Astrocyte (in vitro differentiated cells and primary cell): ENCODE measurements at regions not wholly inside any gene's neighbourhood (a gene's known extent, or its start where the extent isn't known, plus 50 kb on each side); places are given as distances from the start of the nearest gene placed in this dataset.

ENCODE experiments used
- DNase-seq: peaks from one replicate; pipeline ENCODE4 v3.0.0-alpha.2; 2010; ENCODE audit warnings: low read depth
- FAIRE-seq: peaks from 2 replicates; lab custom pipeline; 2011; peaks lifted over from hg19 to GRCh38; lab: Jason Lieb, UNC
- H2AFZ ChIP-seq: 2 replicates; pipeline ENCODE4 v1.6.0; 2012; ENCODE audit warnings: low read depth, low read length, inconsistent platforms
- H3K27ac ChIP-seq: 2 replicates; pipeline ENCODE4 v1.5.1; 2011; ENCODE audit warnings: low read depth, low read length, inconsistent platforms
- H3K27me3 ChIP-seq: 2 replicates; pipeline ENCODE4 v1.6.0; 2011; ENCODE audit warnings: low read length, inconsistent platforms; ENCODE audit not compliant: insufficient read depth
- H3K36me3 ChIP-seq: 2 replicates; pipeline ENCODE4 v1.5.1; 2011; ENCODE audit warnings: low read length, inconsistent platforms; ENCODE audit not compliant: insufficient read depth
- H3K4me1 ChIP-seq: 2 replicates; pipeline ENCODE4 v1.5.1; 2011; ENCODE audit warnings: low read length, inconsistent platforms; ENCODE audit not compliant: insufficient read depth
- H3K4me2 ChIP-seq: 2 replicates; pipeline ENCODE4 v1.6.0; 2012; ENCODE audit warnings: low read length, inconsistent platforms
- H3K4me3 ChIP-seq: 2 replicates; pipeline ENCODE4 v1.5.1; 2011; ENCODE audit warnings: low read depth, mild to moderate bottlenecking, low read length, inconsistent platforms; ENCODE audit not compliant: insufficient read depth
- H3K79me2 ChIP-seq: 2 replicates; pipeline ENCODE4 v1.6.0; 2012; ENCODE audit warnings: mild to moderate bottlenecking, low read length, inconsistent platforms; ENCODE audit not compliant: insufficient read depth
- H3K9ac ChIP-seq: 2 replicates; pipeline ENCODE4 v1.6.0; 2012; ENCODE audit warnings: mild to moderate bottlenecking, low read length, inconsistent platforms
- H3K9me3 ChIP-seq: 2 replicates; pipeline ENCODE4 v1.5.1; 2012; ENCODE audit warnings: low read depth, mild to moderate bottlenecking, low read length, inconsistent platforms; ENCODE audit not compliant: insufficient read depth
- H4K20me1 ChIP-seq: 2 replicates; pipeline ENCODE4 v1.6.0; 2012; ENCODE audit warnings: low read length, inconsistent platforms; ENCODE audit not compliant: insufficient read depth
- H3K27ac Mint-ChIP-seq: one replicate; pipeline ENCODE4 v1.8.0; 2021; ENCODE audit warnings: mild to moderate bottlenecking, mixed read lengths; ENCODE audit not compliant: unreplicated experiment
- H3K27me3 Mint-ChIP-seq: one replicate; pipeline ENCODE4 v1.8.0; 2021; ENCODE audit warnings: low read depth, mixed read lengths; ENCODE audit not compliant: unreplicated experiment
- H3K36me3 Mint-ChIP-seq: one replicate; pipeline ENCODE4 v1.8.0; 2021; ENCODE audit warnings: low read depth, mixed read lengths; ENCODE audit not compliant: unreplicated experiment
- H3K4me1 Mint-ChIP-seq: one replicate; pipeline ENCODE4 v1.8.0; 2021; ENCODE audit warnings: low read depth, mixed read lengths; ENCODE audit not compliant: unreplicated experiment
- H3K4me3 Mint-ChIP-seq: one replicate; pipeline ENCODE4 v1.8.0; 2021; ENCODE audit warnings: mild to moderate bottlenecking, moderate library complexity, mixed read lengths; ENCODE audit not compliant: unreplicated experiment
- H3K9me3 Mint-ChIP-seq: one replicate; pipeline ENCODE4 v1.8.0; 2021; ENCODE audit warnings: mild to moderate bottlenecking, mixed read lengths; ENCODE audit not compliant: unreplicated experiment
- CTCF ChIP-seq: IDR thresholded peaks from 2 replicates; pipeline ENCODE4 v1.5.1; 2011; ENCODE audit warnings: low read depth, mild to moderate bottlenecking, inconsistent platforms, low read length, moderate library complexity; ENCODE audit not compliant: insufficient read depth
- EZH2 ChIP-seq: IDR thresholded peaks from 2 replicates; pipeline ENCODE4 v1.6.1; 2012; ENCODE audit warnings: mild to moderate bottlenecking, low read length, inconsistent platforms; ENCODE audit not compliant: insufficient read depth

GRCh38 chr18:73748731-73749130, 398.9 kb downstream of the FBXO15 start:
- Mint-ChIP-seq H3K27ac (no peak overlapping the region), H3K36me3 (peaks cover 2% of the 10 kb centered on the region), H3K4me3 (no peak overlapping the region), H3K4me1 (peaks cover 5% of the 10 kb centered on the region), H3K9me3 (peaks cover under 1% of the 10 kb centered on the region), H3K27me3 (no peaks in the 10 kb centered on the region)
- Histone ChIP-seq H3K4me2 (no peak overlapping the region), H2AFZ (no peak overlapping the region), H3K79me2 (no peaks in the 10 kb centered on the region), H3K9me3 (no peaks in the 10 kb centered on the region), H3K27ac (no peak overlapping the region), H3K36me3 (no peaks in the 10 kb centered on the region), H3K4me1 (peaks cover 6% of the 10 kb centered on the region), H4K20me1 (no peaks in the 10 kb centered on the region), H3K4me3 (no peak overlapping the region), H3K27me3 (no peaks in the 10 kb centered on the region), H3K9ac (no peak overlapping the region)
- no peak for FAIRE-seq
- DNase-seq: no peak
- TF ChIP-seq EZH2 (no peak), CTCF (no peak)

- no peaks in the 10 kb centered on the region for H3K27me3 Mint-ChIP-seq
- H3K79me2 ChIP-seq: no peaks in the 10 kb centered on the region
- no peak overlapping the region for H3K4me2 ChIP-seq
- no peaks in the 10 kb centered on the region for H3K27me3 ChIP-seq
- H3K4me3 ChIP-seq: no peak overlapping the region
- no peak for DNase-seq
- H3K36me3 Mint-ChIP-seq: peaks cover 2% of the 10 kb centered on the region
- no peak overlapping the region for H3K27ac ChIP-seq
- no peak overlapping the region for H3K27ac Mint-ChIP-seq
- peaks cover 17% of the 10 kb centered on the region for H3K4me1 ChIP-seq
- peaks cover 2% of the 10 kb centered on the region for H3K9me3 Mint-ChIP-seq
- H3K4me1 Mint-ChIP-seq: peaks cover 6% of the 10 kb centered on the region
- no peaks in the 10 kb centered on the region for H4K20me1 ChIP-seq
- no peak overlapping the region for H3K9ac ChIP-seq
- H3K4me3 Mint-ChIP-seq: no peak overlapping the region
- no peaks in the 10 kb centered on the region for H3K9me3 ChIP-seq
- TF ChIP-seq EZH2 (no peak), CTCF (no peak)
- no peaks in the 10 kb centered on the region for H3K36me3 ChIP-seq
- H2AFZ ChIP-seq: no peak overlapping the region
- no peak for FAIRE-seq
Observed at GRCh38 chr18:73746101-73746500, 401.5 kb downstream of the FBXO15 start.

GRCh38 chr18:73742957-73743356, 404.7 kb downstream of the FBXO15 start:
- Histone ChIP-seq H4K20me1 (no peaks in the 10 kb centered on the region), H3K36me3 (no peaks in the 10 kb centered on the region), H3K4me1 (peaks cover 31% of the 10 kb centered on the region), H3K4me2 (peak overlapping the region; percentile 72), H3K27me3 (no peaks in the 10 kb centered on the region), H2AFZ (peak overlapping the region; percentile 51), H3K4me3 (no peak overlapping the region), H3K27ac (no peak overlapping the region), H3K9ac (no peak overlapping the region), H3K79me2 (no peaks in the 10 kb centered on the region), H3K9me3 (no peaks in the 10 kb centered on the region)
- Mint-ChIP-seq H3K4me1 (peaks cover 6% of the 10 kb centered on the region), H3K27ac (no peak overlapping the region), H3K27me3 (no peaks in the 10 kb centered on the region), H3K9me3 (peaks cover 2% of the 10 kb centered on the region), H3K36me3 (no peaks in the 10 kb centered on the region), H3K4me3 (no peak overlapping the region)
- DNase-seq (no peak), FAIRE-seq (no peak)
- no peak for TF ChIP-seq EZH2
- TF ChIP-seq CTCF: no peak
